Thymus (tissue), 11 donors: ENCODE measurements at regions not wholly inside any gene's neighbourhood (a gene's known extent, or its start where the extent isn't known, plus 50 kb on each side); places are given as distances from the start of the nearest gene placed in this dataset.

Experiments used
- DNase-seq, 9 donors: peaks; one replicate each; pipeline ENCODE4 v3.0.0-alpha.2; 2013; ENCODE audit warnings: low spot score in 9 of 9, low read depth in 6 of 9, missing footprints in 1 of 9
- H3K27ac ChIP-seq, 2 donors: one replicate each; pipeline ENCODE4 v1.5.1; 2013; ENCODE audit warnings: control low read depth in 1 of 2, low read depth in 1 of 2, low read length in 1 of 2, mild to moderate bottlenecking in 1 of 2, moderate library complexity in 1 of 2
- H3K27me3 ChIP-seq, 2 donors: one replicate each; pipeline ENCODE4 v1.5.1; 2013; ENCODE audit warnings: low read length in 1 of 2; ENCODE audit not compliant: control insufficient read depth in 2 of 2, insufficient read depth in 1 of 2
- H3K36me3 ChIP-seq, 2 donors: one replicate each; pipeline ENCODE4 v1.5.1; 2013; ENCODE audit warnings: low read length in 1 of 2, mild to moderate bottlenecking in 1 of 2, moderate library complexity in 1 of 2; ENCODE audit not compliant: control insufficient read depth in 2 of 2, insufficient read depth in 2 of 2
- H3K4me1 ChIP-seq, 2 donors: one replicate each; pipeline ENCODE4 v1.5.1; 2013; ENCODE audit warnings: low read length in 2 of 2; ENCODE audit not compliant: control insufficient read depth in 2 of 2, insufficient read depth in 2 of 2
- H3K4me3 ChIP-seq, 2 donors: one replicate each; pipeline ENCODE4 v1.5.1; 2013; ENCODE audit warnings: low read length in 2 of 2, control low read depth in 1 of 2, mild to moderate bottlenecking in 1 of 2
- H3K9me3 ChIP-seq, 2 donors: one replicate each; pipeline ENCODE4 v1.5.1; 2013; ENCODE audit warnings: low read length in 1 of 2, mild to moderate bottlenecking in 1 of 2; ENCODE audit not compliant: control insufficient read depth in 2 of 2, insufficient read depth in 1 of 2
- WGBS: extraction: QIAGEN DNeasy Blood & Tissue Kit; methylation state at CpG from one replicate; pipeline ENCODE4 v1.1.7; 2013; 5-methylcytosine and 5-hydroxymethylcytosine counted together
- donor health status: healthy.

GRCh38 chr16:85248342-85248741 lies 136.1 kb upstream of the CIBAR2 start:
- no peaks in the 10 kb centered on the region for H3K9me3 ChIP-seq

GRCh38 chr16:85248857-85249256 lies 136.6 kb upstream of the CIBAR2 start:
- peaks cover 0 to 11% of the 10 kb centered on the region in 2 donors for H3K27me3 ChIP-seq
- H3K4me1 ChIP-seq = peaks cover 8 to 24% of the 10 kb centered on the region in 2 donors
- no peaks in the 10 kb centered on the region for H3K36me3 ChIP-seq
- H3K4me3 ChIP-seq = no peak overlapping the region
- DNase-seq = no peak
- no peak overlapping the region for H3K27ac ChIP-seq
- 96% methylated on average over 7 of the region's 7 CpGs for WGBS
- H3K9me3 ChIP-seq = no peaks in the 10 kb centered on the region

More at GRCh38 chr16:85248342-85248741, 136.1 kb upstream of the CIBAR2 start:
- no peak overlapping the region for H3K27ac ChIP-seq
- no peak for DNase-seq
- H3K27me3 ChIP-seq = peaks cover 0 to 11% of the 10 kb centered on the region in 2 donors
- H3K4me3 ChIP-seq = no peak overlapping the region
- peaks cover 6 to 19% of the 10 kb centered on the region in 2 donors for H3K4me1 ChIP-seq
- no peaks in the 10 kb centered on the region for H3K36me3 ChIP-seq
- 96% methylated on average over 5 of the region's 5 CpGs for WGBS

GRCh38 chr16:85249418-85250146 lies 137.3 kb upstream of the CIBAR2 start:
- 96% methylated on average over 31 of the region's 31 CpGs for WGBS
- no peak for DNase-seq
- Histone ChIP-seq H3K4me1 (peaks cover 8 to 29% of the 10 kb centered on the region in 2 donors), H3K27me3 (peaks cover 0 to 11% of the 10 kb centered on the region in 2 donors), H3K9me3 (no peaks in the 10 kb centered on the region), H3K27ac (no peak overlapping the region), H3K4me3 (no peak overlapping the region), H3K36me3 (no peaks in the 10 kb centered on the region)

- Histone ChIP-seq H3K4me3 (no peak overlapping the region), H3K36me3 (no peaks in the 10 kb centered on the region), H3K9me3 (no peaks in the 10 kb centered on the region), H3K4me1 (peaks cover 8 to 29% of the 10 kb centered on the region in 2 donors), H3K27me3 (peaks cover 0 to 11% of the 10 kb centered on the region in 2 donors), H3K27ac (no peak overlapping the region)
- DNase-seq = no peak
- WGBS = 95% methylated on average over 13 of the region's 13 CpGs
Observed at GRCh38 chr16:85250147-85250463, 137.8 kb upstream of the CIBAR2 start.

- H3K36me3 ChIP-seq = no peaks in the 10 kb centered on the region
- H3K9me3 ChIP-seq = no peaks in the 10 kb centered on the region
- peaks cover 0 to 8% of the 10 kb centered on the region in 2 donors for H3K27me3 ChIP-seq
- H3K27ac ChIP-seq = no peak overlapping the region
- WGBS = 98% methylated on average over 14 of the region's 14 CpGs
- H3K4me1 ChIP-seq = peaks cover 8 to 26% of the 10 kb centered on the region in 2 donors
- no peak overlapping the region for H3K4me3 ChIP-seq
- no peak for DNase-seq
Observed at GRCh38 chr16:85250609-85251223, 138.4 kb upstream of the CIBAR2 start.

GRCh38 chr16:85251225-85251760 lies 139.0 kb upstream of the CIBAR2 start:
- whole genome bisulfite sequencing = 98% methylated on average over 21 of the region's 21 CpGs
- no peak overlapping the region for H3K4me3 ChIP-seq
- H3K4me1 ChIP-seq = peaks cover 8 to 26% of the 10 kb centered on the region in 2 donors
- H3K36me3 ChIP-seq = no peaks in the 10 kb centered on the region
- peaks cover 0 to 8% of the 10 kb centered on the region in 2 donors for H3K27me3 ChIP-seq
- no peak for DNase-seq
- no peak overlapping the region for H3K27ac ChIP-seq
- H3K9me3 ChIP-seq = no peaks in the 10 kb centered on the region

GRCh38 chr16:85252014-85252413 lies 139.7 kb upstream of the CIBAR2 start:
- no peak for DNase-seq
- WGBS = 90% methylated on average over 14 of the region's 14 CpGs
- Histone ChIP-seq H3K27me3 (peaks cover 0 to 4% of the 10 kb centered on the region in 2 donors), H3K4me3 (no peak overlapping the region), H3K27ac (no peak overlapping the region), H3K9me3 (no peaks in the 10 kb centered on the region), H3K36me3 (no peaks in the 10 kb centered on the region), H3K4me1 (peaks cover 8 to 26% of the 10 kb centered on the region in 2 donors)

GRCh38 chr16:85252461-85252860 lies 140.2 kb upstream of the CIBAR2 start:
- no peaks in the 10 kb centered on the region for H3K9me3 ChIP-seq
- peak in 4 of 9 donors; percentile 19 to 57 (median 39) for DNase-seq
- H3K27me3 ChIP-seq = peaks cover 0 to 4% of the 10 kb centered on the region in 2 donors
- H3K27ac ChIP-seq = peak overlapping the region in 1 of 2 donors; percentile 66
- H3K4me1 ChIP-seq = peaks cover 8 to 27% of the 10 kb centered on the region in 2 donors
- WGBS = 20% methylated on average over 9 of the region's 9 CpGs
- H3K36me3 ChIP-seq = no peaks in the 10 kb centered on the region
- no peak overlapping the region for H3K4me3 ChIP-seq
